HepG2 (cell line): ENCODE measurements at regions not wholly inside any gene's neighbourhood (a gene's known extent, or its start where the extent isn't known, plus 50 kb on each side); places are given as distances from the start of the nearest gene placed in this dataset.

ENCODE experiments used
- EP300 ChIP-seq, 3 experiments: sonication (generic) in 1 of 3; formaldehyde crosslinking in 1 of 3; IDR thresholded peaks; 2 replicates each; pipeline versions ENCODE4 v1.5.1 to v1.6.1; 2011 to 2020; ENCODE audit warnings: low read depth in 2 of 3, low read length in 2 of 3, borderline replicate concordance in 1 of 3, improper control_type of control experiment in 1 of 3, mild to moderate bottlenecking in 1 of 3, missing genetic modification reagents in 1 of 3, moderate library complexity in 1 of 3
- PBX3 ChIP-seq: sonication (generic); formaldehyde crosslinking; IDR thresholded peaks from 2 replicates; pipeline ENCODE4 v1.8.1; 2023; ENCODE audit warnings: missing genetic modification reagents, inconsistent platforms, borderline replicate concordance
- REST ChIP-seq, 2 experiments: IDR thresholded peaks; 2 replicates each; pipeline ENCODE4 v1.6.1; 2011 to 2012; ENCODE audit warnings: low read length in 2 of 2, borderline replicate concordance in 1 of 2, low read depth in 1 of 2, mild to moderate bottlenecking in 1 of 2, moderate library complexity in 1 of 2
- RFX5 ChIP-seq: IDR thresholded peaks from 2 replicates; pipeline ENCODE4 v1.6.1; 2011; ENCODE audit warnings: low read depth, low read length, improper control_type of control experiment
- TAF1 ChIP-seq: sonication (generic); formaldehyde crosslinking; IDR thresholded peaks from 2 replicates; pipeline ENCODE4 v1.4.0; 2020; ENCODE audit warnings: missing genetic modification reagents

GRCh38 chrX:10377427-10377826 is 220.7 kb downstream of the CLCN4 start:
- no peak for TF ChIP-seq PBX3 (CRISPR knock-in tag)
- no peak for TF ChIP-seq REST (IDR thresholded peaks at IDR 0.05; ENCODE audit: borderline replicate concordance in 1 of 2, low read depth in 1 of 2, low read length in 2 of 2)
- TF ChIP-seq RFX5: no peak
- no peak for TF ChIP-seq TAF1 (CRISPR knock-in tag)
- no peak for TF ChIP-seq EP300 (IDR thresholded peaks at IDR 0.05; ENCODE audit: low read depth in 2 of 2, low read length in 2 of 2)
- TF ChIP-seq EP300 (CRISPR knock-in tag; IDR thresholded peaks at IDR 0.05; ENCODE audit: borderline replicate concordance): no peak
